Panc1 (cell line): ENCODE measurements at regions not wholly inside any gene's neighbourhood (a gene's known extent, or its start where the extent isn't known, plus 50 kb on each side); places are given as distances from the start of the nearest gene placed in this dataset.

ENCODE experiments used
- ATAC-seq: fragments of 200-7000 bp; cut with Tn5 transposase; 2 replicates; pipeline ENCODE4 v1.9.1; 2020; ENCODE audit warnings: mild to moderate bottlenecking, moderate library complexity
- BruUV-seq: library from RNA; stranded (reverse); fragments of 400-500 nt; replicated peaks from 2 replicates; lab custom pipeline; 2021; lab: Mats Ljungman, UMichigan
- CTCF ChIA-PET: fragments of 300-600 bp; sonication (Branson Sonifier 250); formaldehyde crosslinking; loops from one replicate; lab custom pipeline; 2022; ENCODE audit warnings: antibody characterized with exemption; lab: Charles Lee
- POLR2A ChIA-PET: fragments of 300-600 bp; sonication (Branson Sonifier 250); formaldehyde crosslinking; loops from one replicate; lab custom pipeline; 2022; ENCODE audit warnings: antibody characterized with exemption; lab: Charles Lee
- DNase-seq: peaks from one replicate; pipeline ENCODE4 v3.0.0-alpha.2; 2010; ENCODE audit warnings: low read depth, low spot score
- H3K27ac ChIP-seq: 2 replicates; pipeline ENCODE4 v1.5.1; 2011; ENCODE audit warnings: mild to moderate bottlenecking, low read length, inconsistent platforms
- H3K27me3 ChIP-seq: fragments of 200-500 bp; sonication (Bioruptor generic); 2 replicates; pipeline ENCODE4 v1.6.0; 2014; ENCODE audit warnings: low read length, inconsistent platforms; ENCODE audit not compliant: control insufficient read depth, insufficient read depth
- H3K36me3 ChIP-seq: fragments of 200-500 bp; sonication (Bioruptor generic); 2 replicates; pipeline ENCODE4 v1.5.1; 2014; ENCODE audit warnings: inconsistent platforms, mild to moderate bottlenecking, low read length, moderate library complexity; ENCODE audit not compliant: control insufficient read depth, insufficient read depth
- H3K4me1 ChIP-seq: 2 replicates; pipeline ENCODE4 v1.5.1; 2011; ENCODE audit warnings: inconsistent platforms, mild to moderate bottlenecking, low read length, moderate library complexity; ENCODE audit not compliant: control insufficient read depth, insufficient read depth
- H3K4me3 ChIP-seq, 2 experiments: 2 replicates each; pipeline ENCODE4 v1.5.1; 2011 to 2012; ENCODE audit warnings: low read depth in 2 of 2, low read length in 2 of 2, mild to moderate bottlenecking in 2 of 2, inconsistent platforms in 1 of 2, moderate library complexity in 1 of 2
- H3K9me3 ChIP-seq: fragments of 200-500 bp; sonication (Bioruptor generic); 2 replicates; pipeline ENCODE4 v1.5.1; 2014; ENCODE audit warnings: low read depth, mild to moderate bottlenecking, inconsistent platforms, low read length, moderate library complexity; ENCODE audit not compliant: control insufficient read depth, insufficient read depth
- POLR2AphosphoS5 ChIP-seq: IDR thresholded peaks from 2 replicates; pipeline ENCODE4 v1.6.1; 2012; ENCODE audit warnings: mild to moderate bottlenecking, low read depth, low read length, moderate library complexity
- SIN3A ChIP-seq: IDR thresholded peaks from 2 replicates; pipeline ENCODE4 v1.6.1; 2012; ENCODE audit warnings: low read depth, mild to moderate bottlenecking, low read length, moderate library complexity, borderline replicate concordance; ENCODE audit not compliant: insufficient read depth
- TCF7L2 ChIP-seq: IDR thresholded peaks from 2 replicates; pipeline ENCODE4 v1.6.1; 2011; ENCODE audit warnings: mild to moderate bottlenecking, low read depth, low read length, inconsistent platforms
- in situ Hi-C: cut with HindIII; loops from 2 replicates; pipeline ENCODE4 v1.10.0; 2016; ENCODE audit warnings: low sequenced_read_pairs, low pct_unique_long_range_greater_than_20kb
- intact Hi-C: fragments of 100-400 bp; cut with micrococcal nuclease; formaldehyde crosslinking; loops from one replicate; pipeline ENCODE4 v1.10.0; 2022; ENCODE audit not compliant: unreplicated experiment
- TF ChIP-seq, protein P1 (sequence below): fragments of 450-650 bp; IDR thresholded peaks from 2 replicates; pipeline ENCODE4 v1.5.1; 2017; ENCODE audit warnings: mild to moderate bottlenecking
- TF ChIP-seq, protein P2 (sequence below), 2 experiments: IDR thresholded peaks; 2 replicates each; pipeline ENCODE4 v1.6.1; 2011 to 2012; ENCODE audit warnings: low read depth in 2 of 2, control low read depth in 1 of 2, low read length in 1 of 2, mild to moderate bottlenecking in 1 of 2, moderate library complexity in 1 of 2; ENCODE audit not compliant: insufficient read depth in 1 of 2

DNA sequence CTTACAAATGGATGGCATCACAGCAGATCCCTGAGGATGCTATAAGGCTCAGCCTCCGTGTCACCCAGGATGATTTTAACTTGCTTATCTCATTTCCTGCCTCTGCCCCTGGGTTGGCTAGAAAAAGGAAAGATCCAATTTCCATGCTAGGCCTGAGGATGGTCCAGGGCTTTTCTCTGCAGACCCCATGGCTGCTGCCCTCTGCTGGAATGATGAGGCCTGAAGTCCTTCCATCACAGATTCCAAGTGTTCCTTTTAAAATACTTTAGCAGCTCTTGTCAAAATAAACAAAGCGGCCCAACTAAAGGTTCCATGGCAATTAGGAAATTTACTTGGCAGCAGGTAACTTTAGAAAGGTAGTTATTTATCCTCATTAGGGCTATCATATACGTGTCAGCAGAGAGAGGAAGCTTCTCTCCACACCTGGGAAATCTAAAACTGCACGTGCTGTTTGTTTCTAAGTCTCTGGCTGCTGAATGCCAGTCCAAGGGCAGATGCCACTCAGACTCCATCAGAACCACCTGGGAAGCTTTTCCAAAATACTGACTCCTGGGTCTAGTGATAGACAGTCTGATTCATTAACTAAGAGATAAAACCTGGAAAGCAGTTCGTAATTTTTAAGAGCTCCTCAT, 401.9 kb upstream of the IL12A start:
- DNase-seq: no peak
- ATAC-seq: peak; percentile 86
- ChIA-PET POLR2A (no interaction called here), CTCF (interaction anchor here (0.7 to 1.2 kb wide), 2 partner anchors 48 to 218 kb away, joined by 3 read pairs; no protein-coding TSS in a partner anchor)
- BruUV-seq: no TSS peak
- no peaks in the 10 kb centered on the region for H3K4me1 ChIP-seq
- no peaks in the 10 kb centered on the region for H3K36me3 ChIP-seq
- TF ChIP-seq, protein P1, sequence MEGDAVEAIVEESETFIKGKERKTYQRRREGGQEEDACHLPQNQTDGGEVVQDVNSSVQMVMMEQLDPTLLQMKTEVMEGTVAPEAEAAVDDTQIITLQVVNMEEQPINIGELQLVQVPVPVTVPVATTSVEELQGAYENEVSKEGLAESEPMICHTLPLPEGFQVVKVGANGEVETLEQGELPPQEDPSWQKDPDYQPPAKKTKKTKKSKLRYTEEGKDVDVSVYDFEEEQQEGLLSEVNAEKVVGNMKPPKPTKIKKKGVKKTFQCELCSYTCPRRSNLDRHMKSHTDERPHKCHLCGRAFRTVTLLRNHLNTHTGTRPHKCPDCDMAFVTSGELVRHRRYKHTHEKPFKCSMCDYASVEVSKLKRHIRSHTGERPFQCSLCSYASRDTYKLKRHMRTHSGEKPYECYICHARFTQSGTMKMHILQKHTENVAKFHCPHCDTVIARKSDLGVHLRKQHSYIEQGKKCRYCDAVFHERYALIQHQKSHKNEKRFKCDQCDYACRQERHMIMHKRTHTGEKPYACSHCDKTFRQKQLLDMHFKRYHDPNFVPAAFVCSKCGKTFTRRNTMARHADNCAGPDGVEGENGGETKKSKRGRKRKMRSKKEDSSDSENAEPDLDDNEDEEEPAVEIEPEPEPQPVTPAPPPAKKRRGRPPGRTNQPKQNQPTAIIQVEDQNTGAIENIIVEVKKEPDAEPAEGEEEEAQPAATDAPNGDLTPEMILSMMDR: peak; percentile 79
- TF ChIP-seq TCF7L2 (no peak), SIN3A (no peak)
- intact Hi-C loops: loop anchor here (1.0 kb wide), 1 partner anchor 322 kb away; no protein-coding TSS in a partner anchor
- H3K4me3 ChIP-seq: no peak overlapping the region
- H3K27ac ChIP-seq: no peak overlapping the region
- H3K9me3 ChIP-seq: no peaks in the 10 kb centered on the region
- peaks cover 2% of the 10 kb centered on the region for H3K27me3 ChIP-seq
- in situ Hi-C loops: no loop called here

DNA sequence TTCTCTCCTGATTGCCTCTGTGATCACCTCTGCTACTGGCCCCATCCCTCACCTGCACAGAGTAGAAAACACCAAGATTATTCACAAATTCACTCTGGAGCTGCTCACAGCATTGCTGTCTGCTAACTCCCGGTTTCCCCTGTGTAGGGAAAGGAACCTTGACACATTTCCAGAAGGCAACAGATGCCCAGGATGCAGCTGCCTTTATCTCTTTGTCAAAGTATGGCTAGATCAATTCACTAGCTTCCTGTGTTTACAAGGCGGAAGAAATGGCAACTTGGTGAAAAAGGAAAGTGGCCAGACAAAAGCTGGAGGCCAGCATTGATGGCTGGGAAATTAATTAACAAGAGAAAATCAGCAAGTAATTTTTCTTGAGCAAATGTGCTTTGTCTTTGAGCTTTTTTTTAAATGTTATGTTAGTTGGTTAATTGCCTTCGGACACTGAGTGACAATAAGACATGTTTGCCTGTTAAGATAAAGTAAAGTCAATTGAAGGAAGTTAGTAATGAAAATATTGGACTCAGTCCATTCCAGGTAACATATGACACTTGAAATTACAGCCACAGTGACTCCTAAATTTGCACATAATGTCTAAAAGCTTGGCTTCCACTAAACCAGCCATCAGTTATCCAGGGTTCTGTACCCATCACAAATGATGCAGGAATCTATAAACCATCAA, 394.6 kb upstream of the IL12A start:
- CTCF ChIA-PET: no interaction called here

More for the DNA sequence above, 394.6 kb upstream of the IL12A start:
- H3K27ac ChIP-seq: no peak overlapping the region
- intact Hi-C loops: no loop called here
- in situ Hi-C loops: no loop called here
- POLR2A ChIA-PET: no interaction called here
- BruUV-seq: no TSS peak
- TF ChIP-seq, protein P2, sequence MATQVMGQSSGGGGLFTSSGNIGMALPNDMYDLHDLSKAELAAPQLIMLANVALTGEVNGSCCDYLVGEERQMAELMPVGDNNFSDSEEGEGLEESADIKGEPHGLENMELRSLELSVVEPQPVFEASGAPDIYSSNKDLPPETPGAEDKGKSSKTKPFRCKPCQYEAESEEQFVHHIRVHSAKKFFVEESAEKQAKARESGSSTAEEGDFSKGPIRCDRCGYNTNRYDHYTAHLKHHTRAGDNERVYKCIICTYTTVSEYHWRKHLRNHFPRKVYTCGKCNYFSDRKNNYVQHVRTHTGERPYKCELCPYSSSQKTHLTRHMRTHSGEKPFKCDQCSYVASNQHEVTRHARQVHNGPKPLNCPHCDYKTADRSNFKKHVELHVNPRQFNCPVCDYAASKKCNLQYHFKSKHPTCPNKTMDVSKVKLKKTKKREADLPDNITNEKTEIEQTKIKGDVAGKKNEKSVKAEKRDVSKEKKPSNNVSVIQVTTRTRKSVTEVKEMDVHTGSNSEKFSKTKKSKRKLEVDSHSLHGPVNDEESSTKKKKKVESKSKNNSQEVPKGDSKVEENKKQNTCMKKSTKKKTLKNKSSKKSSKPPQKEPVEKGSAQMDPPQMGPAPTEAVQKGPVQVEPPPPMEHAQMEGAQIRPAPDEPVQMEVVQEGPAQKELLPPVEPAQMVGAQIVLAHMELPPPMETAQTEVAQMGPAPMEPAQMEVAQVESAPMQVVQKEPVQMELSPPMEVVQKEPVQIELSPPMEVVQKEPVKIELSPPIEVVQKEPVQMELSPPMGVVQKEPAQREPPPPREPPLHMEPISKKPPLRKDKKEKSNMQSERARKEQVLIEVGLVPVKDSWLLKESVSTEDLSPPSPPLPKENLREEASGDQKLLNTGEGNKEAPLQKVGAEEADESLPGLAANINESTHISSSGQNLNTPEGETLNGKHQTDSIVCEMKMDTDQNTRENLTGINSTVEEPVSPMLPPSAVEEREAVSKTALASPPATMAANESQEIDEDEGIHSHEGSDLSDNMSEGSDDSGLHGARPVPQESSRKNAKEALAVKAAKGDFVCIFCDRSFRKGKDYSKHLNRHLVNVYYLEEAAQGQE (IDR thresholded peaks at IDR 0.05; ENCODE audit: insufficient read depth in 1 of 2, low read depth in 2 of 2, low read length in 1 of 2): no peak
- TF ChIP-seq, protein P1: no peak
- TF ChIP-seq SIN3A (no peak), POLR2AphosphoS5 (no peak), TCF7L2 (no peak)
- H3K9me3 ChIP-seq: no peaks in the 10 kb centered on the region
- ATAC-seq (no peak), DNase-seq (no peak)
- H3K4me3 ChIP-seq: no peak overlapping the region
- H3K36me3 ChIP-seq: no peaks in the 10 kb centered on the region
- no peaks in the 10 kb centered on the region for H3K4me1 ChIP-seq
- H3K27me3 ChIP-seq: no peaks in the 10 kb centered on the region
